ENCODE measurements at regions not wholly inside any gene's neighbourhood (a gene's known extent, or its start where the extent isn't known, plus 50 kb on each side); places are given as distances from the start of the nearest gene placed in this dataset.

DNA sequence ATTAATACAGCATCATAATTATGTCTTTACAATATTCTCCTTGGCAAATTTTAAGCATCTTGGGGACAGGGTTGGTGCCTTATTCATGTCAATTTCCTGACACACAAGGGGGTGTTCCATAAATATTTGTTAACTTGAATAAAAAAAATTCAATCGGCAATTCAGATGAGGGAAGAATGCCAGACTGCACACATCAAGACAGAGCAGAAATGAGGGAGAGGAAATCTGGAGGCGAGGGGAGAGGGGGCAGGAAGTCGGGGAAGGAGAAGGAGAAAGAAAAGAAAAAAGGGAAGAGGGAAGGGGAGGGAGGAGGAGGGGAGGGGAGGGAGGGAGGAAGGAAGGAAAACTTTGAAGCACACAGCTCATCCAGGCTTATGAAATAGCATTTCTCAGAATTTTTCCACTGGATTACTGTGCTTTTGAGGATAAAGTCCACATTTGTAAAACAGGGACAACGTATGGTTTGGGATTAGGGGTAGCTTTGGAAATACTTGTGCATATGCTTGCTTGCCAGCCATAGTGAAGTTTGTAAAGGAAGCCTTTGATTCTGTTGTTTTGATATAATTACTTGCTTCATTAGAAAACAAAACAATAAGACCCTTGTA is 362.1 kb downstream of the SAMD5 start:
- DNase-seq: no peak

GRCh38 chr6:147872002-147872401 is 363.5 kb downstream of the SAMD5 start:
- no peak for DNase-seq

- no peak for DNase-seq
These were observed 365.3 kb downstream of the SAMD5 start for GRCh38 chr6:147873816-147874215.

DNA sequence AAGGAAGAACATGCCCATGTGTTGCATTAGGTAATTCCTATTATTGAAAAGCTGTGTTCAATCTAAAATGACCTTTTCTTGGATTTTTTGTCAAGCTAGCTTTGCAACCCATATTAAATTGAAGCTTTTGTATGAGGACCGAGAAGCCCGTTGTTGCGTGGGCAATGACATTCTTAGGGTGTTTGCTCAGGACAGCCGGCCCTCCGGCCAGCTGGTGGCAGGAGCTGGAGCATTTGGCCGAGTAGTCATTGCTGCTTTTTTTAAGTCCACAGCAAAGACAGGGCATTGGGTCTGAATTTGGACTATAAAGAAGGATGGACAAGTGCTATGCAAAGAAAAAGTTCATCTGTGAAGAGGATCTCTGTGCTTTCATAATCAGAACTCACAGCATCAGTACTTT is 365.8 kb downstream of the SAMD5 start:
- DNase-seq: no peak

GRCh38 chr6:147879031-147879580 is 370.6 kb downstream of the SAMD5 start:
- no peak for DNase-seq

- DNase-seq: no peak
These were observed 372.9 kb downstream of the SAMD5 start for GRCh38 chr6:147881432-147881831.

GRCh38 chr6:147888374-147888773 is 379.9 kb downstream of the SAMD5 start:
- no peak for DNase-seq

GRCh38 chr6:147891671-147892070 is 383.2 kb downstream of the SAMD5 start:
- DNase-seq: no peak

GRCh38 chr6:147892476-147892875 is 384.0 kb downstream of the SAMD5 start:
- no peak for DNase-seq

GRCh38 chr6:147895272-147895671 is 386.8 kb downstream of the SAMD5 start:
- no peak for DNase-seq

- DNase-seq: no peak
These were observed 391.8 kb downstream of the SAMD5 start for GRCh38 chr6:147900247-147900830.

- no peak for DNase-seq
These were observed 394.8 kb downstream of the SAMD5 start for GRCh38 chr6:147903321-147903720.

- DNase-seq: no peak
These were observed 395.4 kb downstream of the SAMD5 start for GRCh38 chr6:147903931-147904330.

- no peak for DNase-seq
These were observed 395.9 kb downstream of the SAMD5 start for GRCh38 chr6:147904416-147904815.

- no peak for DNase-seq
These were observed 397.2 kb downstream of the SAMD5 start for GRCh38 chr6:147905711-147906110.

- no peak for DNase-seq
These were observed 397.9 kb downstream of the SAMD5 start for GRCh38 chr6:147906361-147906760.

DNA sequence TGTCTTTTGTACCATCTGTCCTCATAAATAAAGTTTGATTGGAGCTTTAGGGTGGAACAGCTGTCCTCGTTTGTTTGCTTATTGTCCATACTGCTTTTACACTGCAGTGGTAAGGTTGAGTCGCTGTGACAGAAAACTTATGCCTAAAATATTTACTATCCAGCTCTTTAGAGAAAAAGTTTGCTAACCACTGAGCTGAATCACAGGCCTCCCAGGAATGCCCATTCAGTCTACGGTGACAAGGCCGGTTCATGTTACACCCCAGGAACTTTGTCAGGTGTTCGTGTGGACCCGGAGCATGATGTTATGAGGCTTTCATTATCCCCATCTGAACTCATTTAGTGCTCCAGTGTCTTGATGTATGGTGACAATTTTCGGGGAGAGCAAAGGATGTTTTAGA is 401.1 kb downstream of the SAMD5 start:
- DNase-seq: no peak

- DNase-seq: no peak
These were observed 401.8 kb downstream of the SAMD5 start for GRCh38 chr6:147910281-147910680.

GRCh38 chr6:147911057-147911456 is 402.6 kb downstream of the SAMD5 start:
- no peak for DNase-seq

DNA sequence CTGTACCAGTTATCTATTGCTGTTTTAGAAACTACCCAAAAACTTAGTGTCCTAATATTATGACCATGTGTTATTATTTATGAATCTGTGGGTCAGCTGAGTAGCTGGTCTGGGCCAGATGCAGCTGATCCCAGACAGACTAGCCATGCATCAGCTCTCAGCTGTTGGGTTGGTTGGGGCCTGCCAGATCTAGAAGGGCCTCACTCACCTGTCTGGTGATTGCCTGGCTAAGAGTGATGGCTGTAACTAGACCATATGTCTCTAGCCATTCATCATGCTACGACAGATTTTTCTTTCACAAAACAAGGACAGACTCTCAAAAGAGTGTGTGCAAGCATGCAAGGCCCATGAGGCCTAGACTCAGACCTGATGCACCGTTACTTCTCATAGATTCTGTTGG is 403.2 kb downstream of the SAMD5 start:
- DNase-seq: no peak

DNA sequence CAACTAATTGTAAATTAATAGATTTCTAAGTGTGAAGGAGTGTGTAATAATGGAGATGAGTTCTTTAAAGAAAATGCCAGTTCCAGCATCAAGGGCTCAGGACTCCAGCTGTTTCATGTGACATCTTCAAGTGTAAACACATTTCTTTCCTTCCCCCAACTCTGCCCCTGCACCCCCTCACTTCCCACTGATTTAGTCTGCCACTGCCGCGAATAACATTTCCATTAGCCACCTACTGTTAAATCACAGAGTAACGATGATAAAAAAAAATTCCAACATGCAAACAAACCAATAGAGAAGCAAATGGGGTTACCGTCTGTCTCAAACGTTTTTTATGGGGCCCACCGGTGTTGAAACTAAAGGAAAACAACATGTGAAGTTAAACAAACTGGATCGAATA is 414.3 kb downstream of the SAMD5 start:
- no peak for DNase-seq

DNA sequence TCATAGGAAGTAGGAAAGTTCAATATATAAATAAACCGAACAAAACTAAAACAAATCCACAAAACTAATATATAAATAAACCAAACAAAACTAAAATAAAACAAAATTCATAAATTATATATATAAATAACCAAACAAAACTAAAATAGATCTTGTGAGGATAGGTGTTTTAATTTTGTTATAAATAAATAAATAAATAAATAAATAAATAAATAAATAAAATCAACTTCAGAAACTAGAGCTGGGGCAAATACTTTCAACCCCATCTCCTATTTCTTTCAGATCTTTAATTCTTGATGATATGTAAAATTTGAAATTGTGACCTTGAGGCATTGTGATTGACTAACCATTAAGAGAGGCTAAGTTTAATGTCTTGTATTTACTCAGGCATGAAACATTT is 416.1 kb downstream of the SAMD5 start:
- no peak for DNase-seq

- DNase-seq: no peak
These were observed 416.8 kb upstream of the SASH1 start for GRCh38 chr6:147925826-147926225.

- no peak for DNase-seq
These were observed 411.9 kb upstream of the SASH1 start for GRCh38 chr6:147930745-147931144.

GRCh38 chr6:147933224-147933623 is 409.4 kb upstream of the SASH1 start:
- DNase-seq: no peak

Data from activated CD8-positive, alpha-beta memory T cell treated with anti-CD3 and anti-CD28 coated beads for 24 hours (primary cell).